ENCODE measurements at regions not wholly inside any gene's neighbourhood (a gene's known extent, or its start where the extent isn't known, plus 50 kb on each side); places are given as distances from the start of the nearest gene placed in this dataset.
"Not testable (repeated sequence)": the region's sequence is repeated elsewhere in the genome, so short reads cannot be mapped to it uniquely, and the experiment has no call there.

DNA sequence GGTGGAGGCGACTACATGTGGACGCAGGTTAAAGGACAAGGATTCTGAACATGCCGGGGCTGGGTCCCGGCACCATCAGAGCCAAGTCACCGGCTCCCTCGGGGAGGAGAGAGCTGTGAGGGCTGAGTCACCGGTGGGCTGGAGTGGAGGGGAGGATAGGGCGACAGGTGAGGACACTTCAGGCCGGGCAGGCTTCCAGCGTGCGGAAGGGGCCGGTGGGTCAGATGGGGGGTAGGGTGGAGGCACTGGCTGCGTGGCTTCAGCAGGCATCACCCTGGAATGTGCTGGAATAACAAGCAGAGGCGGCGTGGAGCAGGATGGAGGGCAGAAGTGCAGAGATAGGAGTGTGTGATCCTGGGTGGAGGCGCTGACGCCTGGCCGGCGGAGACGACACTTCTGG is 4435.3 kb upstream of the TPTE start:
- H3K27ac ChIP-seq (ENCODE audit: insufficient read depth, low read length); H3K79me2 ChIP-seq (ENCODE audit: control insufficient read depth, insufficient read depth, low read length); H3K4me3 ChIP-seq (replicated peaks in 1 of 4; ENCODE audit: control extremely low read depth in 1 of 4, insufficient read depth in 1 of 4, low read depth in 3 of 4, low read length in 4 of 4); H3K9me3 ChIP-seq (ENCODE audit: control insufficient read depth, insufficient read depth, low read depth, low read length); H3K27me3 ChIP-seq (ENCODE audit: control insufficient read depth, insufficient read depth, low read length); H3K4me1 ChIP-seq (ENCODE audit: control insufficient read depth, extremely low read depth, insufficient read depth, low read length); H3K4me2 ChIP-seq (ENCODE audit: extremely low read depth, insufficient read depth, low read length); H3K9ac ChIP-seq (ENCODE audit: insufficient read depth, low read length); H2AFZ ChIP-seq (ENCODE audit: low read length); H4K20me1 ChIP-seq (ENCODE audit: control insufficient read depth, extremely low read depth, insufficient read depth, low read length); H3K36me3 ChIP-seq (ENCODE audit: control insufficient read depth, insufficient read depth, low read length); DNase-seq (ENCODE audit: low read depth in 2 of 2): not testable (repeated sequence)

GRCh38 chr21:6087579-6088178 is 4433.7 kb upstream of the TPTE start:
- H3K27me3 ChIP-seq (ENCODE audit: control insufficient read depth, insufficient read depth, low read length); H3K36me3 ChIP-seq (ENCODE audit: control insufficient read depth, insufficient read depth, low read length); H3K79me2 ChIP-seq (ENCODE audit: control insufficient read depth, insufficient read depth, low read length); H3K9ac ChIP-seq (ENCODE audit: insufficient read depth, low read length); H3K4me1 ChIP-seq (ENCODE audit: control insufficient read depth, extremely low read depth, insufficient read depth, low read length); H3K27ac ChIP-seq (ENCODE audit: insufficient read depth, low read length); H3K4me3 ChIP-seq (replicated peaks in 1 of 4; ENCODE audit: control extremely low read depth in 1 of 4, insufficient read depth in 1 of 4, low read depth in 3 of 4, low read length in 4 of 4); H3K9me3 ChIP-seq (ENCODE audit: control insufficient read depth, insufficient read depth, low read depth, low read length); H4K20me1 ChIP-seq (ENCODE audit: control insufficient read depth, extremely low read depth, insufficient read depth, low read length); H2AFZ ChIP-seq (ENCODE audit: low read length); DNase-seq (ENCODE audit: low read depth in 2 of 2); H3K4me2 ChIP-seq (ENCODE audit: extremely low read depth, insufficient read depth, low read length): not testable (repeated sequence)

DNA sequence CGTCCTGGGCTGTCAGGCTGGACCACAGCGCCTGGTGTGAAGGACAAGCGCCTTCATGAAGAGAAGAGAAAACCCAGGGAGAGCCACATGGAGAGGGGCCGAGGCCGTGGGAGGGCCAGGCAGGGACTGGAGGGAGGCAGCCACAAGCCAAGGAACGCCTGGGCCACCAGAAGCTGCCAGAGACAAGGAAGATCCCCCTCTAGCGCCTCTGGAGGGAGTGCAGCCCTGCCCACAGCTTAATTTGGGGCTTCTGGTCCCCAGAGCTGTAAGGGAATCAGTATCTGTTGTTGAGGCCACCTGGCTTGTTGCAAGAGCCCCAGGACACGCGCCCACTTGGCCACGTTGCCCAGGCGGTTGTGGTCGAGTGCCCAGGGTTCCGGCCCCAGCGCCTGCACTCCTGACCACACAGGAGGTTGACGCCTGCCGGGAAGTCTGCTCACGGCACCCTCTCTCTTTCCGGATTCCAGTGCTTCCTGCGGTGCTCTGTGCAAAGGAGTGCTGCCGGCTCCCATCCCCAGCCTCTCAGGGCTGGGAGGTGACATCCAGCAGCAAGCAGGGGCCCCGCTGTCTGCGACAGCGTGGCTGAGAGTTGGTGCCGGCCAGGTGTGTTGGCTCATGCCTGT is 4431.0 kb upstream of the TPTE start:
- DNase-seq (ENCODE audit: low read depth in 2 of 2); H4K20me1 ChIP-seq (ENCODE audit: control insufficient read depth, extremely low read depth, insufficient read depth, low read length); H3K36me3 ChIP-seq (ENCODE audit: control insufficient read depth, insufficient read depth, low read length); H3K4me3 ChIP-seq (replicated peaks in 1 of 4; ENCODE audit: control extremely low read depth in 1 of 4, insufficient read depth in 1 of 4, low read depth in 3 of 4, low read length in 4 of 4); H3K4me1 ChIP-seq (ENCODE audit: control insufficient read depth, extremely low read depth, insufficient read depth, low read length); H3K4me2 ChIP-seq (ENCODE audit: extremely low read depth, insufficient read depth, low read length); H3K9ac ChIP-seq (ENCODE audit: insufficient read depth, low read length); H3K27me3 ChIP-seq (ENCODE audit: control insufficient read depth, insufficient read depth, low read length); H2AFZ ChIP-seq (ENCODE audit: low read length); H3K27ac ChIP-seq (ENCODE audit: insufficient read depth, low read length); H3K9me3 ChIP-seq (ENCODE audit: control insufficient read depth, insufficient read depth, low read depth, low read length); H3K79me2 ChIP-seq (ENCODE audit: control insufficient read depth, insufficient read depth, low read length): not testable (repeated sequence)

DNA sequence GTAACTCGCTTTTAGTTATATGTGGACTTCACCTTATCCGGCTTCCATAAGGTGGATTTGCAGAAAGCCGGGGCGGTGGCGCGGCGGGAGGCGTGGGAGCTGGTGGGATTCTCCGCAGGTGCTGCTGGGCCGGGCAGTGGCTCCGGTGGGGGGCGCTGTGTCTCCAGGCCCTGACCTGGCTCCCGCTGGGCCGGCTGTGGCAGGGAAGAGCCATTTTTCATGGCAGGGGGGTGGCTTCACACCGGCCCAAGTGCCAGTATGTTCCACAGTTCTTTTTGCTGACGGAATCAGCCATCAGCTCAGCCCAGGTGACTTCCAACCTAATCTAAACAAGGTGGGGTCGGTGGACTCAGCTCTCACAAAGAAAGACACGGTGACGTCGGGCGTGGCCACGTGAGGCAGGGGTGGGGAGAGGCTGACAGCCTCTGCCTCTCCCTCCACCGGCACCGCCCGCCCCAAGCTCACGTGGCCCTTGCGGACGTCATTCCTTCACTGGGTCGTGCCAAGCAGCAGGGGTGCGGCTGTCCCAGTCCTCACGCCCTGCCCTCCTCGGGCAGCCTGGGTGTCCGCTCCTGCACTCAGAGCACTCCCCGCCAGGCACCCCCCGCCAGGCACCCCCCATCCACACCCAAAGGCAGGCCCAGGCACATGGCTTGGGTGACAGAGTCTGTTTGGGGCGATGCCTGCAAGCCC is 4429.9 kb upstream of the TPTE start:
- H3K36me3 ChIP-seq (ENCODE audit: control insufficient read depth, insufficient read depth, low read length); H3K79me2 ChIP-seq (ENCODE audit: control insufficient read depth, insufficient read depth, low read length); H3K27me3 ChIP-seq (ENCODE audit: control insufficient read depth, insufficient read depth, low read length); H3K9ac ChIP-seq (ENCODE audit: insufficient read depth, low read length); H3K4me1 ChIP-seq (ENCODE audit: control insufficient read depth, extremely low read depth, insufficient read depth, low read length); H3K4me2 ChIP-seq (ENCODE audit: extremely low read depth, insufficient read depth, low read length); H2AFZ ChIP-seq (ENCODE audit: low read length); DNase-seq (ENCODE audit: low read depth in 2 of 2); H3K9me3 ChIP-seq (ENCODE audit: control insufficient read depth, insufficient read depth, low read depth, low read length); H4K20me1 ChIP-seq (ENCODE audit: control insufficient read depth, extremely low read depth, insufficient read depth, low read length); H3K4me3 ChIP-seq (replicated peaks in 1 of 4; ENCODE audit: control extremely low read depth in 1 of 4, insufficient read depth in 1 of 4, low read depth in 3 of 4, low read length in 4 of 4); H3K27ac ChIP-seq (ENCODE audit: insufficient read depth, low read length): not testable (repeated sequence)

GRCh38 chr21:6092401-6092800 is 4429.0 kb upstream of the TPTE start:
- not testable (repeated sequence) for H3K9me3 ChIP-seq (ENCODE audit: control insufficient read depth, insufficient read depth, low read depth, low read length); H4K20me1 ChIP-seq (ENCODE audit: control insufficient read depth, extremely low read depth, insufficient read depth, low read length); H3K9ac ChIP-seq (ENCODE audit: insufficient read depth, low read length); H3K36me3 ChIP-seq (ENCODE audit: control insufficient read depth, insufficient read depth, low read length); H3K79me2 ChIP-seq (ENCODE audit: control insufficient read depth, insufficient read depth, low read length); H3K4me2 ChIP-seq (ENCODE audit: extremely low read depth, insufficient read depth, low read length); H3K27ac ChIP-seq (ENCODE audit: insufficient read depth, low read length); H3K27me3 ChIP-seq (ENCODE audit: control insufficient read depth, insufficient read depth, low read length); H3K4me1 ChIP-seq (ENCODE audit: control insufficient read depth, extremely low read depth, insufficient read depth, low read length); H2AFZ ChIP-seq (ENCODE audit: low read length); H3K4me3 ChIP-seq (replicated peaks in 1 of 4; ENCODE audit: control extremely low read depth in 1 of 4, insufficient read depth in 1 of 4, low read depth in 3 of 4, low read length in 4 of 4); DNase-seq (ENCODE audit: low read depth in 2 of 2)

DNA sequence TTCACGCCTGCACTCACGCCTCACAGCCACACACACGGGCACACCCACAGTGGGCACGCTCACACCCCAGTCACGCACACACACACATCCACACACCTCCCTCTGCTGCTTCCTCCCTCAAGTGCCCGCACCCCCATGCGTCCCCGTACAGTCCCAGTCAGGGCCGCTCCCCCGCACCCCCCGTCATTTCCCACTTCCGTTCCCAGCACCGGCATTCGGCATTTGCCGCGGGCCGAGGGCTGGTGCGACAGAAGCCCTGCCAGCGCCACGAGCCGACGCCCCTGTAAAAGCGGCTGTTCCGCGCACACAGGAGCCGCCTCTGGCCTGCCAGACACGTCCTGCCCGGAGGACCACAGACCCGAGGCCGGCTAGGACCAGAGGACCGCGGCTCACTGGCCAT is 4428.0 kb upstream of the TPTE start:
- not testable (repeated sequence) for H4K20me1 ChIP-seq (ENCODE audit: control insufficient read depth, extremely low read depth, insufficient read depth, low read length); H3K79me2 ChIP-seq (ENCODE audit: control insufficient read depth, insufficient read depth, low read length); H2AFZ ChIP-seq (ENCODE audit: low read length); H3K4me1 ChIP-seq (ENCODE audit: control insufficient read depth, extremely low read depth, insufficient read depth, low read length); H3K4me3 ChIP-seq (replicated peaks in 1 of 4; ENCODE audit: control extremely low read depth in 1 of 4, insufficient read depth in 1 of 4, low read depth in 3 of 4, low read length in 4 of 4); H3K27ac ChIP-seq (ENCODE audit: insufficient read depth, low read length); H3K9me3 ChIP-seq (ENCODE audit: control insufficient read depth, insufficient read depth, low read depth, low read length); H3K36me3 ChIP-seq (ENCODE audit: control insufficient read depth, insufficient read depth, low read length); H3K9ac ChIP-seq (ENCODE audit: insufficient read depth, low read length); H3K27me3 ChIP-seq (ENCODE audit: control insufficient read depth, insufficient read depth, low read length); DNase-seq (ENCODE audit: low read depth in 2 of 2); H3K4me2 ChIP-seq (ENCODE audit: extremely low read depth, insufficient read depth, low read length)

GRCh38 chr21:6093870-6094269 is 4427.5 kb upstream of the TPTE start:
- not testable (repeated sequence) for H3K4me2 ChIP-seq (ENCODE audit: extremely low read depth, insufficient read depth, low read length); H3K4me3 ChIP-seq (replicated peaks in 1 of 4; ENCODE audit: control extremely low read depth in 1 of 4, insufficient read depth in 1 of 4, low read depth in 3 of 4, low read length in 4 of 4); H3K9me3 ChIP-seq (ENCODE audit: control insufficient read depth, insufficient read depth, low read depth, low read length); H4K20me1 ChIP-seq (ENCODE audit: control insufficient read depth, extremely low read depth, insufficient read depth, low read length); H3K4me1 ChIP-seq (ENCODE audit: control insufficient read depth, extremely low read depth, insufficient read depth, low read length); H3K27me3 ChIP-seq (ENCODE audit: control insufficient read depth, insufficient read depth, low read length); H2AFZ ChIP-seq (ENCODE audit: low read length); DNase-seq (ENCODE audit: low read depth in 2 of 2); H3K27ac ChIP-seq (ENCODE audit: insufficient read depth, low read length); H3K9ac ChIP-seq (ENCODE audit: insufficient read depth, low read length); H3K79me2 ChIP-seq (ENCODE audit: control insufficient read depth, insufficient read depth, low read length); H3K36me3 ChIP-seq (ENCODE audit: control insufficient read depth, insufficient read depth, low read length)
